ENCODE measurements at regions not wholly inside any gene's neighbourhood (a gene's known extent, or its start where the extent isn't known, plus 50 kb on each side); places are given as distances from the start of the nearest gene placed in this dataset.

DNA sequence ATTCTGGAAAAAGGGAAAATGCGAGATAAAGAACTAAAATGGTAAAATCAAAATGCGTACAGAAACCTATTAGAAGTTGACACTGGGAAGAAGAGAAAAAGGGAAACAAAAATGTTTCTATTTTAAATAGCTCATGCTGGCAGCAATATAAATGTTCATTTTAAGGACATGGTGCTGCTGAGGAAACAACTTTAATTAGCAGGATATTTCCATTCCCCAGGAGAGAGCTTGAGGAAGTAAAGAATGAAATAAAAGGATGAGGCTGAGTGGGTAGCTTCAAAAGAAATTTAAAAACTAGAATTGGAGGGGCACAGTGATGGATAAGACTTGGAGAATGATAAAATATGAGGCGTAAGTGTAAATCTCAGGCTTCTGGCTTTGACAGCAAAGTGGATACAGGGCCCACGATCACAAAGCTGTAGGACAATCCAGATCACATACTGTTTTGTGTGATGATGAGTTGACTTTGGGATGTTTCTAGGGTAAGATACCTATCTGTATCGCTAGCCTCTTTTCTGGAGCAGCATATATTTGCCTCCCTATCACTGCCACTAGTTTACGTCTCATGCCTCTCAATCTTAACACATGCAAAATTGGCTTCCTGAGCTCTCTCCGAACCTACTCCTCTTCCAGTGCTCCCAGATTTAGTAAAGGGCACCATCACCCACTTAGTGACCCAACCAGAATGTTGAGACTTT, 571.3 kb upstream of the MIR17HG start:
- Histone ChIP-seq H2BK5ac (ENCODE audit: low read depth, low read length, poor library complexity) (no peak overlapping the region), H3K4ac (ENCODE audit: low read depth, low read length) (no peak overlapping the region), H3K9me3 (ENCODE audit: insufficient read depth, low read depth, low read length) (no peaks in the 10 kb centered on the region), H4K91ac (ENCODE audit: low read depth, low read length) (no peak overlapping the region), H4K12ac (ENCODE audit: low read depth, low read length) (no peak overlapping the region), H3K4me1 (ENCODE audit: control insufficient read depth in 1 of 2, insufficient read depth in 2 of 2, low read length in 2 of 2) (no peaks in the 10 kb centered on the region), H3K27ac (ENCODE audit: low read depth, low read length) (no peak overlapping the region), H3K4me3 (ENCODE audit: low read depth, low read length) (no peak overlapping the region), H2AFZ (ENCODE audit: insufficient read depth, low read length, poor library complexity) (no peak overlapping the region), H3K79me2 (ENCODE audit: control insufficient read depth, insufficient read depth, low read length, poor library complexity) (no peaks in the 10 kb centered on the region), H3K36me3 (ENCODE audit: control insufficient read depth in 1 of 2, insufficient read depth in 2 of 2, low read length in 2 of 2) (no peaks in the 10 kb centered on the region), H4K8ac (ENCODE audit: low read depth, low read length) (no peak overlapping the region), H2BK12ac (ENCODE audit: low read length) (no peak overlapping the region), H2BK120ac (ENCODE audit: insufficient read depth, low read length, poor library complexity) (no peak overlapping the region), H3K18ac (ENCODE audit: low read length) (no peak overlapping the region), H3K14ac (ENCODE audit: low read length) (no peak overlapping the region), H3K27me3 (ENCODE audit: insufficient read depth, low read length) (no peaks in the 10 kb centered on the region), H3K4me2 (ENCODE audit: low read length) (no peak overlapping the region), H3K9ac (ENCODE audit: low read length) (no peak overlapping the region), H3K23ac (ENCODE audit: low read length) (no peak overlapping the region), H2AK5ac (ENCODE audit: low read length) (no peak overlapping the region), H3K79me1 (ENCODE audit: low read length) (no peaks in the 10 kb centered on the region)
- 100% methylated on average over 1 of the region's 7 CpGs for WGBS (ENCODE audit: extremely low coverage, insufficient coverage, insufficient read length)
- no peak for DNase-seq

DNA sequence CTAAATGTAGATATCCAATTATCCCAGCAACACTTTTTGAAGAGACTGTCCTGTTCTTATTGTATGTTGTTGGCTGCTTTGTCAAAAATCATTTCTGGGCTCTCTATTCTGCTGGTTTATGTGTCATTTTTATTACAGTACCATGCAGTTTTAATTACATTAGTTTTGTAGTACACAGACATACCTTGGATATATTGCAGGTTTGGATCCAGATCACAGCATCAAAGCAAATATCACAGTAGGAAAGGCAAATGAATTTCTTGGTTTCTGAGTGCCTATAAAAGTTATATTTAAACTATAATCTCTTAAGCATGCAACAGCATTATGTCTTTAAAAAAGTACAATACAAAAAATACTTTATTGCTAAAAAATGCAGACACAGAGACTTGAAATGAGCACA, 564.2 kb upstream of the MIR17HG start:
- no peak overlapping the region for H4K8ac ChIP-seq (ENCODE audit: low read depth, low read length)
- no peak for DNase-seq
- H3K4me3 ChIP-seq (ENCODE audit: low read depth, low read length) = no peak overlapping the region
- H3K79me2 ChIP-seq (ENCODE audit: control insufficient read depth, insufficient read depth, low read length, poor library complexity) = no peaks in the 10 kb centered on the region
- H3K79me1 ChIP-seq (ENCODE audit: low read length) = no peaks in the 10 kb centered on the region
- H3K36me3 ChIP-seq (ENCODE audit: control insufficient read depth in 1 of 2, insufficient read depth in 2 of 2, low read length in 2 of 2) = no peaks in the 10 kb centered on the region
- H3K9ac ChIP-seq (ENCODE audit: low read length) = no peak overlapping the region
- no peak overlapping the region for H3K4ac ChIP-seq (ENCODE audit: low read depth, low read length)
- no peaks in the 10 kb centered on the region for H3K9me3 ChIP-seq (ENCODE audit: insufficient read depth, low read depth, low read length)
- no peaks in the 10 kb centered on the region for H3K4me1 ChIP-seq (ENCODE audit: control insufficient read depth in 1 of 2, insufficient read depth in 2 of 2, low read length in 2 of 2)
- no peak overlapping the region for H3K18ac ChIP-seq (ENCODE audit: low read length)
- H2AFZ ChIP-seq (ENCODE audit: insufficient read depth, low read length, poor library complexity) = no peak overlapping the region
- H2BK12ac ChIP-seq (ENCODE audit: low read length) = no peak overlapping the region
- H3K27me3 ChIP-seq (ENCODE audit: insufficient read depth, low read length) = no peaks in the 10 kb centered on the region
- no peak overlapping the region for H4K91ac ChIP-seq (ENCODE audit: low read depth, low read length)
- H2BK120ac ChIP-seq (ENCODE audit: insufficient read depth, low read length, poor library complexity) = no peak overlapping the region
- no peak overlapping the region for H2AK5ac ChIP-seq (ENCODE audit: low read length)
- no peak overlapping the region for H3K23ac ChIP-seq (ENCODE audit: low read length)
- no peak overlapping the region for H2BK5ac ChIP-seq (ENCODE audit: low read depth, low read length, poor library complexity)
- no peak overlapping the region for H3K27ac ChIP-seq (ENCODE audit: low read depth, low read length)
- H3K14ac ChIP-seq (ENCODE audit: low read length) = no peak overlapping the region
- H4K12ac ChIP-seq (ENCODE audit: low read depth, low read length) = no peak overlapping the region
- H3K4me2 ChIP-seq (ENCODE audit: low read length) = no peak overlapping the region

DNA sequence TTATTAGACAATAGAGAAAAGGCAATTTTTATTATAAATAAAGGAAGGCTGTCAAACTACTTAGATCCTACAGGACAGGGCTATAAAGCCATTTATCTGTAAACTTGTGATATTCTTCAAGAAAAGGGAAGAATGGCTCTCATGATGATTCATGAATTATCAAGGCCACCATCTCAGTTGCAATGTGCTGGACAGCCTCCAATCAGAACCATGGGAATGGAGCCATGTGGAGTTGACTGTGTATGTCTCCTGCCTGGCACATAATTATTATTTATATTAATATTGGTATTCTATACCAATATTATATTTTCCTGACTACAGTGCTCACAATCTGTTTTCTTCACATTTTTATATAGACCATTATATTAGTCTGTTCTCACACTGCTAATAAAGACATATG, 560.5 kb upstream of the MIR17HG start:
- Histone ChIP-seq H3K79me1 (ENCODE audit: low read length) (no peaks in the 10 kb centered on the region), H3K9ac (ENCODE audit: low read length) (no peak overlapping the region), H3K36me3 (ENCODE audit: control insufficient read depth in 1 of 2, insufficient read depth in 2 of 2, low read length in 2 of 2) (no peaks in the 10 kb centered on the region), H3K4ac (ENCODE audit: low read depth, low read length) (no peak overlapping the region), H3K4me1 (ENCODE audit: control insufficient read depth in 1 of 2, insufficient read depth in 2 of 2, low read length in 2 of 2) (no peaks in the 10 kb centered on the region), H2BK12ac (ENCODE audit: low read length) (no peak overlapping the region), H3K9me3 (ENCODE audit: insufficient read depth, low read depth, low read length) (no peaks in the 10 kb centered on the region), H4K91ac (ENCODE audit: low read depth, low read length) (no peak overlapping the region), H2AK5ac (ENCODE audit: low read length) (no peak overlapping the region), H3K4me3 (ENCODE audit: low read depth, low read length) (no peak overlapping the region), H3K14ac (ENCODE audit: low read length) (no peak overlapping the region), H2BK5ac (ENCODE audit: low read depth, low read length, poor library complexity) (no peak overlapping the region), H3K27ac (ENCODE audit: low read depth, low read length) (no peak overlapping the region), H3K4me2 (ENCODE audit: low read length) (no peak overlapping the region), H3K18ac (ENCODE audit: low read length) (no peak overlapping the region), H3K23ac (ENCODE audit: low read length) (no peak overlapping the region), H4K8ac (ENCODE audit: low read depth, low read length) (no peak overlapping the region), H2AFZ (ENCODE audit: insufficient read depth, low read length, poor library complexity) (no peak overlapping the region), H3K79me2 (ENCODE audit: control insufficient read depth, insufficient read depth, low read length, poor library complexity) (no peaks in the 10 kb centered on the region), H3K27me3 (ENCODE audit: insufficient read depth, low read length) (no peaks in the 10 kb centered on the region), H4K12ac (ENCODE audit: low read depth, low read length) (no peak overlapping the region), H2BK120ac (ENCODE audit: insufficient read depth, low read length, poor library complexity) (no peak overlapping the region)
- DNase-seq = no peak

DNA sequence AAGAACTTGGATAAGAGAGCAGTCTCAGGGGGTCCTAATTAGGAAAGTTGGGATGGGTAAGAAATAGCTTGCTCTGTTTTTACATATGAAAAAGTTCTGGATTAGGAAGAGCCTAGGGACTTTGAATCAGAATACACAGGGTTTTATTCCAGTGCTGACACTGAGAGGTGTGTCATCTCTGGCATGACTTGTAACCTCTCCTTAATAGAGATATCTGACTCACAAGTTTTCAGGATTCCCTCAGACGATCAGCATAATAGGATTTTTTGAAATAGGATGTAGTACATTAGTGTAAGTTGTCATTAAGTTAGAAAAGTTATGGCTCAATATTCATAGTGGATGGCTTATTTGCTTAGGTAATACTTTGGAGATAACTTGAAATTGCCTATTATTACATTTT, 555.2 kb upstream of the MIR17HG start:
- Histone ChIP-seq H2AFZ (ENCODE audit: insufficient read depth, low read length, poor library complexity) (no peak overlapping the region), H3K18ac (ENCODE audit: low read length) (no peak overlapping the region), H3K79me2 (ENCODE audit: control insufficient read depth, insufficient read depth, low read length, poor library complexity) (no peaks in the 10 kb centered on the region), H3K14ac (ENCODE audit: low read length) (no peak overlapping the region), H3K4me2 (ENCODE audit: low read length) (no peak overlapping the region), H3K9me3 (ENCODE audit: insufficient read depth, low read depth, low read length) (no peaks in the 10 kb centered on the region), H4K91ac (ENCODE audit: low read depth, low read length) (no peak overlapping the region), H3K27ac (ENCODE audit: low read depth, low read length) (no peak overlapping the region), H3K4me1 (ENCODE audit: control insufficient read depth in 1 of 2, insufficient read depth in 2 of 2, low read length in 2 of 2) (no peaks in the 10 kb centered on the region), H3K4ac (ENCODE audit: low read depth, low read length) (no peak overlapping the region), H3K27me3 (ENCODE audit: insufficient read depth, low read length) (no peaks in the 10 kb centered on the region), H3K79me1 (ENCODE audit: low read length) (no peaks in the 10 kb centered on the region), H2BK12ac (ENCODE audit: low read length) (no peak overlapping the region), H4K12ac (ENCODE audit: low read depth, low read length) (no peak overlapping the region), H3K4me3 (ENCODE audit: low read depth, low read length) (no peak overlapping the region), H3K9ac (ENCODE audit: low read length) (no peak overlapping the region), H2AK5ac (ENCODE audit: low read length) (no peak overlapping the region), H3K23ac (ENCODE audit: low read length) (no peak overlapping the region), H3K36me3 (ENCODE audit: control insufficient read depth in 1 of 2, insufficient read depth in 2 of 2, low read length in 2 of 2) (no peaks in the 10 kb centered on the region), H2BK120ac (ENCODE audit: insufficient read depth, low read length, poor library complexity) (no peak overlapping the region), H2BK5ac (ENCODE audit: low read depth, low read length, poor library complexity) (no peak overlapping the region), H4K8ac (ENCODE audit: low read depth, low read length) (no peak overlapping the region)
- DNase-seq = no peak
- WGBS (ENCODE audit: extremely low coverage, insufficient coverage, insufficient read length) = no CpG with 5 or more reads among the region's 1 CpG

All from trophoblast cell (in vitro differentiated cells and primary cell).